HepG2 (cell line): ENCODE measurements at regions not wholly inside any gene's neighbourhood (a gene's known extent, or its start where the extent isn't known, plus 50 kb on each side); places are given as distances from the start of the nearest gene placed in this dataset.
A peak's percentile ranks its signal among the peaks of the same experiment; 100 is the strongest.

Experiments
- ATAC-seq: fragments of 200-7000 bp; cut with Tn5 transposase; 3 replicates; pipeline ENCODE4 v1.9.1; 2020; ENCODE audit warnings: mild to moderate bottlenecking, moderate library complexity
- BruUV-seq: library from RNA; stranded (reverse); fragments of 400-500 nt; replicated peaks from 2 replicates; lab custom pipeline; 2021; lab: Mats Ljungman, UMichigan
- CTCF ChIA-PET: fragments of 300-600 bp; formaldehyde crosslinking; extraction: SDS; loops from one replicate; lab custom pipeline; 2021; ENCODE audit warnings: low total read pairs, inconsistent platforms, low intra/inter-chr PET ratio; lab: Yijun Ruan, JAX
- POLR2A ChIA-PET: fragments of 350-600 bp; sonication (Branson Sonifier 250); formaldehyde crosslinking; loops from one replicate; lab custom pipeline; 2020; ENCODE audit warnings: antibody characterized with exemption, inconsistent platforms; lab: Yijun Ruan, JAX
- DNase-seq: peaks from one replicate; pipeline ENCODE4 v3.0.0-alpha.2; 2015; ENCODE audit warnings: low spot score
- FAIRE-seq: peaks from 3 replicates; lab custom pipeline; 2011; peaks lifted over from hg19 to GRCh38; lab: Jason Lieb, UNC
- H2AFZ ChIP-seq: one replicate; pipeline ENCODE4 v1.6.1; 2011; ENCODE audit warnings: low read length, inconsistent platforms
- H3K27ac ChIP-seq: fragments of 300-600 bp; 3 replicates; pipeline ENCODE4 v1.8.0; 2011; ENCODE audit warnings: mixed run types, mild to moderate bottlenecking, mixed read lengths, low read length, inconsistent platforms; ENCODE audit not compliant: insufficient read depth; ENCODE audit errors: extremely low read length
- H3K27me3 ChIP-seq, 2 experiments: fragments of 200-600 bp in 1 of 2; 2 replicates in 1 of 2; 3 replicates in 1 of 2; pipeline versions ENCODE4 v1.6.0 to v1.8.0; 2011; ENCODE audit warnings: low read length in 2 of 2, mild to moderate bottlenecking in 2 of 2, moderate library complexity in 2 of 2, inconsistent platforms in 1 of 2; ENCODE audit not compliant: insufficient read depth in 2 of 2, control insufficient read depth in 1 of 2
- H3K36me3 ChIP-seq, 2 experiments: fragments of 200-600 bp in 1 of 2; replicated peaks in 1 of 2; 2 replicates in 1 of 2; 3 replicates in 1 of 2; pipeline versions ENCODE4 v1.5.1 to v1.8.0; 2011; ENCODE audit warnings: low read length in 2 of 2, inconsistent platforms in 1 of 2; ENCODE audit not compliant: insufficient read depth in 2 of 2, control insufficient read depth in 1 of 2
- H3K4me1 ChIP-seq: 2 replicates; pipeline ENCODE4 v1.5.1; 2012; ENCODE audit warnings: low read length, inconsistent platforms; ENCODE audit not compliant: insufficient read depth
- H3K4me2 ChIP-seq: 2 replicates; pipeline ENCODE4 v1.6.0; 2011; ENCODE audit warnings: low read depth, low read length, inconsistent platforms
- H3K4me3 ChIP-seq, 3 experiments: fragments of 200-600 bp in 1 of 3; sonication (generic), shearing (Covaris generic) in 1 of 3; replicated peaks in 1 of 3; 2 replicates each; pipeline ENCODE4 v1.5.1; 2011 to 2016; ENCODE audit warnings: low read length in 3 of 3, inconsistent platforms in 2 of 3, low read depth in 2 of 3, mild to moderate bottlenecking in 2 of 3, control low read depth in 1 of 3, mixed read lengths in 1 of 3; ENCODE audit not compliant: insufficient read depth in 1 of 3
- H3K79me2 ChIP-seq: one replicate; pipeline ENCODE4 v1.6.1; 2011; ENCODE audit warnings: low read length, inconsistent platforms; ENCODE audit not compliant: insufficient read depth
- H3K9ac ChIP-seq: 2 replicates; pipeline ENCODE4 v1.6.0; 2011; ENCODE audit warnings: mild to moderate bottlenecking, low read depth, low read length, inconsistent platforms; ENCODE audit not compliant: insufficient read depth
- H3K9me3 ChIP-seq: 2 replicates; pipeline ENCODE4 v1.5.1; 2012; ENCODE audit warnings: mild to moderate bottlenecking, low read length
- H4K20me1 ChIP-seq: 2 replicates; pipeline ENCODE4 v1.6.0; 2011; ENCODE audit warnings: inconsistent platforms, mild to moderate bottlenecking, low read length, moderate library complexity; ENCODE audit not compliant: insufficient read depth
- DNMT3B ChIP-seq: conservative IDR thresholded peaks from 2 replicates; pipeline ENCODE4 v1.6.1; 2016; ENCODE audit warnings: missing biosample characterization, control low read depth
- EEA1 ChIP-seq: sonication (generic); formaldehyde crosslinking; IDR thresholded peaks from 2 replicates; pipeline ENCODE4 v1.5.1; 2020; ENCODE audit warnings: mild to moderate bottlenecking, missing genetic modification reagents, borderline replicate concordance
- MAFF ChIP-seq: IDR thresholded peaks from 2 replicates; pipeline ENCODE4 v1.6.1; 2011; ENCODE audit warnings: low read depth, low read length, improper control_type of control experiment
- MAFK ChIP-seq, 2 experiments: IDR thresholded peaks in 1 of 2; conservative IDR thresholded peaks in 1 of 2; 2 replicates each; pipeline ENCODE4 v1.6.1; 2011; ENCODE audit warnings: improper control_type of control experiment in 2 of 2, low read length in 2 of 2
- SOX6 ChIP-seq, 2 experiments: fragments of 450-650 bp in 1 of 2; sonication (generic) in 1 of 2; formaldehyde crosslinking in 1 of 2; IDR thresholded peaks; 2 replicates each; pipeline versions ENCODE4 v1.4.0 to v1.6.1; 2017 to 2020; ENCODE audit warnings: antibody characterized with exemption in 1 of 2, mild to moderate bottlenecking in 1 of 2, missing genetic modification reagents in 1 of 2
- TEAD3 ChIP-seq: optimal IDR thresholded peaks from 2 replicates; pipeline ENCODE3; 2016; ENCODE audit warnings: borderline replicate concordance
- ZBTB33 ChIP-seq: sonication (generic); formaldehyde crosslinking; IDR thresholded peaks from 2 replicates; pipeline ENCODE4 v1.4.0; 2020; ENCODE audit warnings: missing genetic modification reagents
- ZMAT5 ChIP-seq: sonication (generic); formaldehyde crosslinking; IDR thresholded peaks from 2 replicates; pipeline ENCODE4 v1.5.0; 2020; ENCODE audit warnings: mild to moderate bottlenecking, low read depth, missing genetic modification reagents, borderline replicate concordance
- WGBS: methylation state at CpG from one replicate; pipeline ENCODE4 v1.1.6; 2017; ENCODE audit warnings: low lambda C conversion rate; 5-methylcytosine and 5-hydroxymethylcytosine counted together
- in situ Hi-C: cut with HindIII; loops from 2 replicates; pipeline ENCODE4 v1.10.0; 2017; ENCODE audit warnings: low pct_unique_long_range_greater_than_20kb; ENCODE audit not compliant: extremely low pct_ligation_motif_present
- intact Hi-C: fragments of 100-400 bp; cut with micrococcal nuclease; formaldehyde crosslinking; loops from one replicate; pipeline ENCODE4 v1.10.0; 2022; ENCODE audit not compliant: unreplicated experiment
- TF ChIP-seq, protein P1 (sequence below): IDR thresholded peaks from 2 replicates; pipeline ENCODE4 v1.6.1; 2016; ENCODE audit warnings: missing compliant biosample characterization, missing genetic modification reagents, borderline replicate concordance

DNA sequence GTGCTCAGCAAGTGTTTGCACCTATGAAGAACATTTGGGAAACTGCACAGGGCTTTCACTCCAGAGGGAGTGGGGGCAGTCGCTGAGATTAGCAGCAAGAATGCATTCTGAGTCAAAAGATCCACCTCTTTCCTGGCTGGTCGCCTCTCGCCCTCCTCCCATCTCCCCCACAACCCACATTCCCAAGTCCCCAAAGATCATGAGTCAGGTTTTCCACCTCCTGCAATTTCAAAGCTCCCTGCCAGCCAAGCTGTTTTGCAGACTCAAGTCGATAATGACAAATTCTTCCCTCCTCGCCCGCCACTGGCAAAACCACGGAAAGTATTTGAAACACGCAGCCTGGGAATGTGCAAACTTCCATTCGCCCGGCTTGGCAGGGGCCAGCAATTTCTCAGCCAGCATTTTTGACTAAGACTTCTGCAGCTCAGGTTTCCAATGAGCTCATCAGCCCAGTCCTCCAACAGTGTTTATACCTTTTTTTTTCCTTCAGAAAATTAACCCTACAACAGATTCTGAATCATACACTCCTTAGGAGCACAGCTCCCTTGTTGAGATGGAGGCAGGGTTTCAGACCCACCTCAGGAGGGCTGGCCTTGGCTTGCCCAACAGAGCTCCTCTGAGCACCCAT is 181.4 kb downstream of the SMAD6 start:
- 2% methylated on average over 10 of the region's 10 CpGs for WGBS
- FAIRE-seq: peak; percentile 36
- intact Hi-C loops: no loop called here

GRCh38 chr15:66884115-66884622 is 181.2 kb upstream of the SMAD3 start:
- Histone ChIP-seq H3K36me3 (no peaks in the 10 kb centered on the region), H3K27me3 (peaks cover 8 to 24% of the 10 kb centered on the region in 2 experiments; a peak in 2 of 5 replicates), H3K27ac (no peak overlapping the region), H2AFZ (no peak overlapping the region), H3K4me1 (peaks cover 13% of the 10 kb centered on the region), H3K4me2 (no peak overlapping the region), H3K79me2 (no peaks in the 10 kb centered on the region), H3K9ac (no peak overlapping the region), H3K9me3 (no peaks in the 10 kb centered on the region), H4K20me1 (no peaks in the 10 kb centered on the region), H3K4me3 (no peak overlapping the region)
- POLR2A ChIA-PET: no interaction called here
- FAIRE-seq (no peak), ATAC-seq (no peak), DNase-seq (no peak)
- intact Hi-C loops: no loop called here
- in situ Hi-C loops: no loop called here
- no TSS peak for BruUV-seq
- WGBS: 56% methylated on average over 8 of the region's 8 CpGs
- CTCF ChIA-PET: no interaction called here
- no peak for TF ChIP-seq DNMT3B
- no peak for TF ChIP-seq ZBTB33 (CRISPR knock-in tag)
- no peak for TF ChIP-seq ZMAT5 (CRISPR knock-in tag)

More for the DNA sequence above, 181.4 kb downstream of the SMAD6 start:
- no peak overlapping the region for H3K4me3 ChIP-seq
- in situ Hi-C loops: no loop called here
- H4K20me1 ChIP-seq: no peaks in the 10 kb centered on the region
- BruUV-seq: no TSS peak
- TF ChIP-seq, protein P1, sequence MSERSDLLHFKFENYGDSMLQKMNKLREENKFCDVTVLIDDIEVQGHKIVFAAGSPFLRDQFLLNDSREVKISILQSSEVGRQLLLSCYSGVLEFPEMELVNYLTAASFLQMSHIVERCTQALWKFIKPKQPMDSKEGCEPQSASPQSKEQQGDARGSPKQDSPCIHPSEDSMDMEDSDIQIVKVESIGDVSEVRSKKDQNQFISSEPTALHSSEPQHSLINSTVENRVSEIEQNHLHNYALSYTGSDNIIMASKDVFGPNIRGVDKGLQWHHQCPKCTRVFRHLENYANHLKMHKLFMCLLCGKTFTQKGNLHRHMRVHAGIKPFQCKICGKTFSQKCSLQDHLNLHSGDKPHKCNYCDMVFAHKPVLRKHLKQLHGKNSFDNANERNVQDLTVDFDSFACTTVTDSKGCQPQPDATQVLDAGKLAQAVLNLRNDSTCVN (CRISPR knock-in tag): no peak
- TF ChIP-seq MAFF (0 out of 2 replicates have a peak, but pooled peaks have one; percentile 32), SOX6 (IDR thresholded peaks at IDR 0.05) (no peak), SOX6 (CRISPR knock-in tag; IDR thresholded peaks at IDR 0.05) (no peak), EEA1 (CRISPR knock-in tag) (no peak), TEAD3 (CRISPR knock-in tag) (peak; percentile 66), MAFK (conservative IDR thresholded peaks at IDR 0.05 in 1 of 2, IDR thresholded peaks at IDR 0.05 in 1 of 2; ENCODE audit: low read length in 2 of 2) (peak; percentile 4 to 27; a peak in 2 of 4 replicates)
- TF ChIP-seq, all 625 proteins: peak for 3
- H3K27ac ChIP-seq: no peak overlapping the region
- H2AFZ ChIP-seq: no peak overlapping the region
- POLR2A ChIA-PET: no interaction called here
- no peaks in the 10 kb centered on the region for H3K79me2 ChIP-seq
- DNase-seq (peak; percentile 77), ATAC-seq (peak; percentile 70)
- no peaks in the 10 kb centered on the region for H3K9me3 ChIP-seq
- no peaks in the 10 kb centered on the region for H3K36me3 ChIP-seq
- peaks cover 8 to 24% of the 10 kb centered on the region in 2 experiments; a peak in 2 of 5 replicates for H3K27me3 ChIP-seq
- H3K4me2 ChIP-seq: no peak overlapping the region
- H3K4me1 ChIP-seq: peaks cover 13% of the 10 kb centered on the region
- H3K9ac ChIP-seq: no peak overlapping the region
- CTCF ChIA-PET: no interaction called here
